Stomach (tissue), 8 donors: ENCODE measurements at regions not wholly inside any gene's neighbourhood (a gene's known extent, or its start where the extent isn't known, plus 50 kb on each side); places are given as distances from the start of the nearest gene placed in this dataset.

ENCODE experiments used
- DNase-seq, 2 donors: peaks; one replicate each; pipeline versions ENCODE4 v3.0.0 to v3.0.0-alpha.2; 2013 to 2019
- H3K27ac ChIP-seq, 5 donors: fragments of 200-600 bp in 4 of 5; sonication (generic) in 4 of 5; one replicate each; pipeline ENCODE4 v1.5.1; 2013 to 2019; ENCODE audit warnings: mild to moderate bottlenecking in 1 of 5, moderate library complexity in 1 of 5
- H3K27me3 ChIP-seq, 3 donors: fragments of 200-600 bp; sonication (generic); one replicate each; pipeline ENCODE4 v1.5.1; 2017 to 2019; ENCODE audit warnings: mixed run types in 1 of 3
- H3K36me3 ChIP-seq, 4 donors: fragments of 200-600 bp; sonication (generic); 1 replicate in 3 of 4; 2 replicates in 1 of 4; pipeline ENCODE4 v1.5.1; 2016 to 2019
- H3K4me1 ChIP-seq, 4 donors: fragments of 200-600 bp; sonication (generic); one replicate each; pipeline ENCODE4 v1.5.1; 2016 to 2019
- H3K4me3 ChIP-seq, 4 donors: fragments of 200-600 bp; sonication (generic) in 3 of 4; one replicate each; pipeline ENCODE4 v1.5.1; 2016 to 2019; ENCODE audit warnings: mild to moderate bottlenecking in 1 of 4
- H3K9me3 ChIP-seq, 4 donors: fragments of 200-600 bp; sonication (generic); one replicate each; pipeline ENCODE4 v1.5.1; 2016 to 2019
- EP300 ChIP-seq: sonication (generic); formaldehyde crosslinking; IDR thresholded peaks from one replicate; pipeline ENCODE4 v1.6.1; 2017; ENCODE audit warnings: antibody characterized with exemption
- POLR2A ChIP-seq, 4 donors: fragments of 450-650 bp; IDR thresholded peaks; one replicate each; pipeline ENCODE4 v1.6.1; 2016; ENCODE audit warnings: antibody characterized with exemption in 4 of 4, control low read depth in 2 of 4, mild to moderate bottlenecking in 1 of 4, moderate library complexity in 1 of 4
- POLR2AphosphoS5 ChIP-seq, 3 donors: sonication (generic); formaldehyde crosslinking; IDR thresholded peaks; one replicate each; pipeline ENCODE4 v1.6.1; 2016; ENCODE audit warnings: antibody characterized with exemption in 3 of 3
- WGBS, 5 donors: extraction: QIAGEN DNeasy Blood & Tissue Kit in 3 of 5; methylation state at CpG; one replicate each; pipeline versions ENCODE4 v1.1.5 to v1.1.7; 2013 to 2018; 5-methylcytosine and 5-hydroxymethylcytosine counted together
- intact Hi-C: fragments of 100-400 bp; cut with DNase I; formaldehyde crosslinking; loops from one replicate; pipeline ENCODE4 v1.15.1; 2023; ENCODE audit warnings: low total_unique reads
- TF ChIP-seq, protein P1 (sequence below), 7 experiments: fragments of 450-650 bp in 4 of 7; fragments of 200-600 bp in 3 of 7; sonication (generic) in 3 of 7; IDR thresholded peaks; one replicate each; pipeline ENCODE4 v1.5.1; 2016 to 2019; ENCODE audit warnings: antibody characterized with exemption in 7 of 7, control low read depth in 2 of 7, mild to moderate bottlenecking in 1 of 7
- donor health status: healthy with polysubstance abuse.
- donor health status: Bipolar disorder and iron deficiency.
- donor health status: healthy.

GRCh38 chr9:126160067-126160853 lies 166.4 kb upstream of the MVB12B start:
- peak in 1 of 2 donors; percentile 10 for DNase-seq
- 58 to 77% (median 62%) methylated on average over 10 of the region's 10 CpGs for WGBS, 5 donors

DNA sequence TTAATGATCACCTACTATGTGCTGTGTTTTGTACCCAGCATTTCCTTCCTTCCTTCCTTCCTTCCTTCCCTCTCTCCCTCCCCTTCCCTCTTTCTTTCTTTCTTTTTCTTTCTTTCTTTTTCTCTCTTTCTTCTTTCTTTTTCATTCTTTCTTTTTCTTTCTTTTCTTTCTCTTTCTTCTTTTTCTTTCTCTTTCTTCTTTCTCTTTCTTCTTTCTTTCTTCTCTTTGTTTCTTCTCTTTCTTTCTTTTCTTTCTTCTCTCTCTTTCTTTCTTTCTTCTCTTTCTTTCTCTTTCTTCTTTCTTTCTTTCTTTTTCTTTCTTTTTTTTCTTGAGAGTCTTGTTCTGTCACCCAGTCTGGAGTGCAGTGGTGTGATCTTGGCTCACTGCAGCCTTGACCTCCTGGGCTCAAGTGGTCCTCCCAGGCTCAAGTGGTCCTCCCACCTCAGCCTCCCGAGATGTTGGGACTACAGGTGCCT lies 165.7 kb upstream of the MVB12B start:
- no peaks in the 10 kb centered on the region for H3K9me3 ChIP-seq
- intact Hi-C loops: no loop called here
- TF ChIP-seq POLR2AphosphoS5 (IDR thresholded peaks at IDR 0.05) (no peak), POLR2A (IDR thresholded peaks at IDR 0.05) (no peak), EP300 (no peak)
- TF ChIP-seq, protein P1, sequence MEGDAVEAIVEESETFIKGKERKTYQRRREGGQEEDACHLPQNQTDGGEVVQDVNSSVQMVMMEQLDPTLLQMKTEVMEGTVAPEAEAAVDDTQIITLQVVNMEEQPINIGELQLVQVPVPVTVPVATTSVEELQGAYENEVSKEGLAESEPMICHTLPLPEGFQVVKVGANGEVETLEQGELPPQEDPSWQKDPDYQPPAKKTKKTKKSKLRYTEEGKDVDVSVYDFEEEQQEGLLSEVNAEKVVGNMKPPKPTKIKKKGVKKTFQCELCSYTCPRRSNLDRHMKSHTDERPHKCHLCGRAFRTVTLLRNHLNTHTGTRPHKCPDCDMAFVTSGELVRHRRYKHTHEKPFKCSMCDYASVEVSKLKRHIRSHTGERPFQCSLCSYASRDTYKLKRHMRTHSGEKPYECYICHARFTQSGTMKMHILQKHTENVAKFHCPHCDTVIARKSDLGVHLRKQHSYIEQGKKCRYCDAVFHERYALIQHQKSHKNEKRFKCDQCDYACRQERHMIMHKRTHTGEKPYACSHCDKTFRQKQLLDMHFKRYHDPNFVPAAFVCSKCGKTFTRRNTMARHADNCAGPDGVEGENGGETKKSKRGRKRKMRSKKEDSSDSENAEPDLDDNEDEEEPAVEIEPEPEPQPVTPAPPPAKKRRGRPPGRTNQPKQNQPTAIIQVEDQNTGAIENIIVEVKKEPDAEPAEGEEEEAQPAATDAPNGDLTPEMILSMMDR (IDR thresholded peaks at IDR 0.05): no peak
- peaks cover 0 to 57% (median 0%) of the 10 kb centered on the region in 3 donors for H3K27me3 ChIP-seq
- WGBS, 5 donors: 80 to 97% (median 89%) methylated on average over 1 of the region's 1 CpG
- H3K36me3 ChIP-seq: no peaks in the 10 kb centered on the region
- H3K27ac ChIP-seq: no peak overlapping the region
- DNase-seq: no peak
- H3K4me3 ChIP-seq: no peak overlapping the region
- H3K4me1 ChIP-seq: no peaks in the 10 kb centered on the region

More at GRCh38 chr9:126160067-126160853, 166.4 kb upstream of the MVB12B start:
- no peaks in the 10 kb centered on the region for H3K4me1 ChIP-seq
- intact Hi-C loops: no loop called here
- H3K4me3 ChIP-seq: no peak overlapping the region
- H3K27ac ChIP-seq: no peak overlapping the region
- no peaks in the 10 kb centered on the region for H3K36me3 ChIP-seq
- TF ChIP-seq, protein P1 (IDR thresholded peaks at IDR 0.05): no peak
- no peak for TF ChIP-seq EP300
- TF ChIP-seq POLR2AphosphoS5 (IDR thresholded peaks at IDR 0.05): no peak
- no peak for TF ChIP-seq POLR2A (IDR thresholded peaks at IDR 0.05)
- H3K27me3 ChIP-seq: peaks cover 0 to 50% (median 0%) of the 10 kb centered on the region in 3 donors
- H3K9me3 ChIP-seq: no peaks in the 10 kb centered on the region

DNA sequence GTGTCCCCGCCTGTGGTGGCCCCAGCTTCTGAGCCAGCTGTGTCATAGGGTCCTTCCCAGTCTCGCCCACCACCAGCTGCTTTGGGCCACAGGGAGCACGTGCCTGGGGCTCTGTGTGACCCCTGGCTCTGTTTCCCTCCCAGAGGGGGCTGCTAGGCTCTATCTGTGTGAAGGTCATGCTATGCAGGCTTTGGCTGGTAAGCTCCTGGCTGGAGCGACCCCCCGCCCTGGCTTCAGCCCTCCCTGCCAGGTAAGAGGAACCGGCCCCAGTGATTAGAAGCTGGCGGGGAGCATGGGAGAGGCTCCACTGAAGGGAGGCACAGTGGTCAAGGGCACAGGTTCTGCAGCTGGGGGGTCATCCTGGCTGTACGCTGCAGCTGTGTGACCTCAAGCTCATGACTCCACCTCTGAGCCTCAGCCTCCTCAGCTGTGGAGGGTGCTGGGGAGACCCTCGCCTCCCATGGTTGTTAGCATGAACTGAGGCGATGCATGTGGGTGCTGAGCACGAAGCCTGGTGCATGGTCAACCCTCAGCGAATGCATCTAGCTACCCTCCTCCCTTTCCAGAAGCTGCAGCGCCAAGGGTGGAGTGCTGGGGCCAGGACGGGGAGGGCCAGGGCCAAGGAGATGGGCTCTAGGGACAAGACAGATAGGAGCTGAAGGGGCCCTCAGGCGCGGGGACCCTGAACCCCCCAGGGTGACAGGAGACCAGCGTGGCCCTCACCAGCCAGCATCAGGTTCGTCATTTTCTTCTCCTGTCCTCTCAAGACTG lies 163.8 kb upstream of the MVB12B start:
- no peak overlapping the region for H3K4me3 ChIP-seq
- no peaks in the 10 kb centered on the region for H3K9me3 ChIP-seq
- H3K27me3 ChIP-seq: peaks cover 0 to 51% (median 0%) of the 10 kb centered on the region in 3 donors
- 84 to 92% (median 88%) methylated on average over 13 to 18 of the region's 18 CpGs for WGBS, 5 donors
- H3K4me1 ChIP-seq: no peaks in the 10 kb centered on the region
- intact Hi-C loops: no loop called here
- no peak overlapping the region for H3K27ac ChIP-seq
- peak in 1 of 2 donors; percentile 15 for DNase-seq
- no peak for TF ChIP-seq EP300
- TF ChIP-seq POLR2A (IDR thresholded peaks at IDR 0.05): no peak
- TF ChIP-seq, protein P1 (IDR thresholded peaks at IDR 0.05): no peak
- TF ChIP-seq POLR2AphosphoS5 (IDR thresholded peaks at IDR 0.05): no peak
- H3K36me3 ChIP-seq: no peaks in the 10 kb centered on the region

DNA sequence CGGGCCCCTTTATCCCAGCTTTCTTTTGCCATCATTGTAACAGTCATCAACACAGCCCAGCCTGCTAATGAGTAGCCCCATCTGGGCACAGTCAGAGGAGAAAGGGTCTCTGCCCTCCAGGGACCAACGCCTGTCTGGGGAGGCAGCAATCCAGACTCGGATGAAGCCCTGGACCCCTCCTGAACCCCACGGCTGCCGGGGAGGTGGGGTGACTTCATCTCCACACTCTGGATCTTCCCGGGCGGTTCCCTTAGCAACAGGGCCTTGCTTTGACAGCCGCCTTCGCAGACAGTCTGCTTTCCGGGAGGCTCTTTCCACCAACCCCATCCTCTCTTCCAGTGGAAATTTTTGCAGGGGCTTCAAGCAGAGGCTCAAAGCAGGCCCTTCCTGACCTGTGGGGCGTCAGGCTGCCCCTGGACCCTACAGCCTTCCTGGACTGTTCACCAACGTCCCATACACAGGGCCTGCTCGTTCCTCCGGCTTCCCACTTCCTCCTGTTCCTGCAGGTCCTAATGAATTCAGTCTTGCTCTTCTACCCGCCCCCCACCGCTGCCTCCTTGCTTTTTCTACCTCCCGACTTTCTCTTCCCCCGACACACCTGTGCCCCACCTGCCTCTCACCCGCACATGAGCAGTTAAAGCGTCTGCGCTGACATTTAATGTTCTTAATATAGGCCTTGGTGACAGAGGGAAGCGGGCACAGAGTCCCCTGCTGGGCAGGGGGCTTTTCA lies 161.7 kb upstream of the MVB12B start:
- Histone ChIP-seq H3K36me3 (no peaks in the 10 kb centered on the region), H3K27ac (no peak overlapping the region), H3K4me3 (no peak overlapping the region), H3K4me1 (no peaks in the 10 kb centered on the region), H3K27me3 (peaks cover 0 to 41% (median 0%) of the 10 kb centered on the region in 3 donors), H3K9me3 (no peaks in the 10 kb centered on the region)
- intact Hi-C loops: no loop called here
- DNase-seq: peak in 1 of 2 donors; percentile 11
- WGBS, 5 donors: 77 to 83% (median 79%) methylated on average over 20 to 22 of the region's 22 CpGs
- TF ChIP-seq POLR2A (IDR thresholded peaks at IDR 0.05) (no peak), POLR2AphosphoS5 (IDR thresholded peaks at IDR 0.05) (no peak), EP300 (no peak)
- TF ChIP-seq, protein P1 (IDR thresholded peaks at IDR 0.05): no peak
